ENCODE measurements at regions not wholly inside any gene's neighbourhood (a gene's known extent, or its start where the extent isn't known, plus 50 kb on each side); places are given as distances from the start of the nearest gene placed in this dataset.

DNA sequence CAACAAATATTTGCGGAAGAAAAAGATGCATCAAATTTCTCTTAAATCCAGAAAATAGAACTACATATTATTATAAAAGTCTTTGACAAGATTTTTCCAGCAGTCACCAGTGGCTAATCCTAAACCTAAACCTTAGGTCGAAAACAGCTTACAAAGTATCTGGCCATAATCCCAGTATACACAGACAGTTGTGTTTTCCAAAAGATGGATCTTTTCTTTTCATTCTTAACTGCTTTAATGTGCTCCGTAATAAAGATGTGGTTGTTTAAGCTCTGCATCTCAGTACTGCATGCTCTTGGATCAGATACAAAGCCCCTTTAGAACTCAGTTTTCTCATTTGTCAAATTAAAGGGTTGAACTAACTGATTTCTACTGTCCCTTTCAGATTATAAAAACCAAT lies 247.8 kb downstream of the TXNL1 start:
- TF ChIP-seq, protein P1, sequence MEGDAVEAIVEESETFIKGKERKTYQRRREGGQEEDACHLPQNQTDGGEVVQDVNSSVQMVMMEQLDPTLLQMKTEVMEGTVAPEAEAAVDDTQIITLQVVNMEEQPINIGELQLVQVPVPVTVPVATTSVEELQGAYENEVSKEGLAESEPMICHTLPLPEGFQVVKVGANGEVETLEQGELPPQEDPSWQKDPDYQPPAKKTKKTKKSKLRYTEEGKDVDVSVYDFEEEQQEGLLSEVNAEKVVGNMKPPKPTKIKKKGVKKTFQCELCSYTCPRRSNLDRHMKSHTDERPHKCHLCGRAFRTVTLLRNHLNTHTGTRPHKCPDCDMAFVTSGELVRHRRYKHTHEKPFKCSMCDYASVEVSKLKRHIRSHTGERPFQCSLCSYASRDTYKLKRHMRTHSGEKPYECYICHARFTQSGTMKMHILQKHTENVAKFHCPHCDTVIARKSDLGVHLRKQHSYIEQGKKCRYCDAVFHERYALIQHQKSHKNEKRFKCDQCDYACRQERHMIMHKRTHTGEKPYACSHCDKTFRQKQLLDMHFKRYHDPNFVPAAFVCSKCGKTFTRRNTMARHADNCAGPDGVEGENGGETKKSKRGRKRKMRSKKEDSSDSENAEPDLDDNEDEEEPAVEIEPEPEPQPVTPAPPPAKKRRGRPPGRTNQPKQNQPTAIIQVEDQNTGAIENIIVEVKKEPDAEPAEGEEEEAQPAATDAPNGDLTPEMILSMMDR (IDR thresholded peaks at IDR 0.05), result no peak
- no peak for TF ChIP-seq POLR2A (IDR thresholded peaks at IDR 0.05)
